WTC11 (cell line): ENCODE measurements at regions not wholly inside any gene's neighbourhood (a gene's known extent, or its start where the extent isn't known, plus 50 kb on each side); places are given as distances from the start of the nearest gene placed in this dataset.

Experiments used
- ATAC-seq: fragments of 200-7000 bp; cut with Tn5 transposase; 2 replicates; pipeline ENCODE4 v1.10.0; 2021; ENCODE audit warnings: mild to moderate bottlenecking, moderate library complexity
- CTCF ChIA-PET: fragments of 300-600 bp; sonication (Branson Sonifier 250); formaldehyde crosslinking; loops from one replicate; lab custom pipeline; 2021; ENCODE audit warnings: antibody characterized with exemption; lab: Charles Lee
- POLR2A ChIA-PET: fragments of 350-600 bp; sonication (Branson Sonifier 250); formaldehyde crosslinking; loops from one replicate; lab custom pipeline; 2021; ENCODE audit warnings: antibody characterized with exemption; lab: Charles Lee
- DNase-seq: peaks from one replicate; pipeline ENCODE4 v3.0.0; 2021; ENCODE audit warnings: low spot score
- H3K27ac Mint-ChIP-seq: 2 replicates; pipeline ENCODE4 v1.8.0; 2021; ENCODE audit warnings: mixed read lengths
- H3K27me3 Mint-ChIP-seq: 2 replicates; pipeline ENCODE4 v1.8.0; 2021; ENCODE audit warnings: low read depth, mild to moderate bottlenecking, moderate library complexity, mixed read lengths
- H3K36me3 Mint-ChIP-seq: 2 replicates; pipeline ENCODE4 v1.8.0; 2021; ENCODE audit warnings: mixed read lengths
- H3K4me1 Mint-ChIP-seq: 2 replicates; pipeline ENCODE4 v1.8.0; 2022; ENCODE audit warnings: mixed read lengths
- H3K4me3 Mint-ChIP-seq: 2 replicates; pipeline ENCODE4 v1.8.0; 2021; ENCODE audit warnings: mild to moderate bottlenecking, moderate library complexity, mixed read lengths
- H3K9me3 Mint-ChIP-seq: 2 replicates; pipeline ENCODE4 v1.8.0; 2021; ENCODE audit warnings: mixed read lengths
- CREB1 ChIP-seq: sonication (generic); formaldehyde crosslinking; IDR thresholded peaks from 2 replicates; pipeline ENCODE4 v1.8.0; 2023; ENCODE audit warnings: mild to moderate bottlenecking, missing genetic modification reagents
- CREM ChIP-seq: sonication (generic); formaldehyde crosslinking; IDR thresholded peaks from 2 replicates; pipeline ENCODE4 v1.8.1; 2022; ENCODE audit warnings: mild to moderate bottlenecking, missing genetic modification reagents, moderate library complexity
- EMX1 ChIP-seq: fragments of 250-450 bp; sonication (Bioruptor Pico); IDR thresholded peaks from 2 replicates; pipeline ENCODE4 v1.8.0; 2021; ENCODE audit warnings: mild to moderate bottlenecking
- ESRRA ChIP-seq: sonication (generic); formaldehyde crosslinking; IDR thresholded peaks from 2 replicates; pipeline ENCODE4 v1.8.1; 2022; ENCODE audit warnings: mild to moderate bottlenecking, missing genetic modification reagents, borderline replicate concordance
- FOXJ3 ChIP-seq: sonication (generic); formaldehyde crosslinking; IDR thresholded peaks from 2 replicates; pipeline ENCODE4 v1.9.0; 2021; ENCODE audit warnings: missing genetic modification reagents, mild to moderate bottlenecking, borderline replicate concordance
- FOXP1 ChIP-seq: sonication (generic); formaldehyde crosslinking; IDR thresholded peaks from 2 replicates; pipeline ENCODE4 v1.8.0; 2022; ENCODE audit warnings: missing genetic modification reagents, mild to moderate bottlenecking, moderate library complexity, borderline replicate concordance
- GRHL2 ChIP-seq: fragments of 250-450 bp; sonication (Bioruptor Pico); IDR thresholded peaks from 2 replicates; pipeline ENCODE4 v1.8.0; 2022; ENCODE audit warnings: mild to moderate bottlenecking, moderate library complexity; ENCODE audit not compliant: insufficient replicate concordance, severe bottlenecking
- IRF2 ChIP-seq: sonication (generic); formaldehyde crosslinking; IDR thresholded peaks from 2 replicates; pipeline ENCODE4 v1.8.0; 2022; ENCODE audit warnings: low read depth, missing genetic modification reagents, borderline replicate concordance
- NR1H2 ChIP-seq: sonication (generic); formaldehyde crosslinking; IDR thresholded peaks from 2 replicates; pipeline ENCODE4 v1.9.0; 2021; ENCODE audit warnings: mild to moderate bottlenecking, moderate library complexity, missing genetic modification reagents
- NR2C2 ChIP-seq: sonication (generic); formaldehyde crosslinking; IDR thresholded peaks from 2 replicates; pipeline ENCODE4 v1.8.0; 2022; ENCODE audit warnings: mild to moderate bottlenecking, missing genetic modification reagents
- PRRX2 ChIP-seq: fragments of 250-450 bp; sonication (Bioruptor Pico); IDR thresholded peaks from 2 replicates; pipeline ENCODE4 v1.8.0; 2021; ENCODE audit warnings: mild to moderate bottlenecking
- SP1 ChIP-seq: sonication (generic); formaldehyde crosslinking; conservative IDR thresholded peaks from 2 replicates; pipeline ENCODE4 v1.8.1; 2022; ENCODE audit warnings: missing genetic modification reagents
- TCF7 ChIP-seq: sonication (generic); formaldehyde crosslinking; IDR thresholded peaks from 2 replicates; pipeline ENCODE4 v1.8.0; 2022; ENCODE audit warnings: mild to moderate bottlenecking, low read depth, missing genetic modification reagents, moderate library complexity
- TEAD1 ChIP-seq: sonication (generic); formaldehyde crosslinking; IDR thresholded peaks from 2 replicates; pipeline ENCODE4 v1.8.0; 2022; ENCODE audit warnings: mild to moderate bottlenecking, missing genetic modification reagents
- TEAD4 ChIP-seq: sonication (generic); formaldehyde crosslinking; IDR thresholded peaks from 2 replicates; pipeline ENCODE4 v1.8.0; 2022; ENCODE audit warnings: mild to moderate bottlenecking, missing genetic modification reagents
- USF1 ChIP-seq: sonication (generic); formaldehyde crosslinking; IDR thresholded peaks from 2 replicates; pipeline ENCODE4 v1.8.0; 2022; ENCODE audit warnings: mild to moderate bottlenecking, missing genetic modification reagents
- ZNF263 ChIP-seq: sonication (generic); formaldehyde crosslinking; IDR thresholded peaks from 2 replicates; pipeline ENCODE4 v1.8.1; 2022; ENCODE audit warnings: low read depth, mild to moderate bottlenecking, moderate library complexity, missing genetic modification reagents
- ZSCAN18 ChIP-seq: fragments of 250-450 bp; sonication (Bioruptor Pico); IDR thresholded peaks from 2 replicates; pipeline ENCODE4 v2.1.2; 2022; ENCODE audit warnings: mild to moderate bottlenecking, moderate library complexity
- TF ChIP-seq, protein P1 (sequence below): sonication (generic); formaldehyde crosslinking; IDR thresholded peaks from 2 replicates; pipeline ENCODE4 v1.8.1; 2023; ENCODE audit warnings: mild to moderate bottlenecking, moderate library complexity, missing genetic modification reagents
- TF ChIP-seq, protein P2 (sequence below): sonication (generic); formaldehyde crosslinking; conservative IDR thresholded peaks from 2 replicates; pipeline ENCODE4 v1.8.1; 2023; ENCODE audit warnings: mild to moderate bottlenecking, low read depth, missing genetic modification reagents, moderate library complexity
- TF ChIP-seq, protein P3 (sequence below): sonication (generic); formaldehyde crosslinking; IDR thresholded peaks from 2 replicates; pipeline ENCODE4 v1.8.1; 2022; ENCODE audit warnings: mild to moderate bottlenecking, moderate library complexity, missing genetic modification reagents

- TF ChIP-seq CREM (no peak), SP1 (CRISPR knock-in tag) (no peak), TCF7 (CRISPR knock-in tag) (no peak), PRRX2 (CRISPR knock-in tag) (no peak), EMX1 (CRISPR knock-in tag) (no peak), FOXP1 (CRISPR knock-in tag) (no peak), FOXJ3 (CRISPR knock-in tag) (no peak), TEAD4 (CRISPR knock-in tag) (no peak), ZSCAN18 (CRISPR knock-in tag) (no peak), NR2C2 (no peak), ZNF263 (no peak), IRF2 (no peak), USF1 (CRISPR knock-in tag) (no peak), NR1H2 (no peak), GRHL2 (CRISPR knock-in tag) (no peak)
Measured at GRCh38 chr4:148773313-148773712, 331.1 kb upstream of the NR3C2 start (continued).

DNA sequence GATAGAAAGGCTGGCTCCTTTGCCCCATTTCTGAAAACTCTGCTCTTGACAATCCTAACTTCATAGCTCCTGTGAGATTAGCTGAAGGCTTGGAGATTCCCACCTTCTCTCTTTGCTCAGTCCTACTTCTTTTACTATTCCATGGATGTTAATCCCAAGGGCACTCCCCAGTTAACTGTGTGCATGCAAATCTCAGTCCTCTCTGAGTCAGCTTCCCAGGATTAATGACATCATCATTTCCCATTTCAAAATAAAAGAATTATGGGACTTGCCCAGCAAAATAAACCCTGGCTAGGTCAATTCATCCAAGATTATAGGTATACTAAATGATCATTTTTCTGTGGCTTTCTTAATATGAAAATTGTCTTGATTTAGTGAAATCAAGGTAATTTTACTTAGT, 328.6 kb upstream of the NR3C2 start:
- no peak for DNase-seq
- Mint-ChIP-seq H3K27me3 (no peaks in the 10 kb centered on the region), H3K4me1 (no peaks in the 10 kb centered on the region; the same call in 1 of the 2 replicates), H3K27ac (no peak overlapping the region), H3K9me3 (peaks cover 8% of the 10 kb centered on the region; the same call in 1 of the 2 replicates), H3K4me3 (no peak overlapping the region), H3K36me3 (no peaks in the 10 kb centered on the region)
- ChIA-PET POLR2A (no interaction called here), CTCF (no interaction called here)
- TF ChIP-seq, protein P1, sequence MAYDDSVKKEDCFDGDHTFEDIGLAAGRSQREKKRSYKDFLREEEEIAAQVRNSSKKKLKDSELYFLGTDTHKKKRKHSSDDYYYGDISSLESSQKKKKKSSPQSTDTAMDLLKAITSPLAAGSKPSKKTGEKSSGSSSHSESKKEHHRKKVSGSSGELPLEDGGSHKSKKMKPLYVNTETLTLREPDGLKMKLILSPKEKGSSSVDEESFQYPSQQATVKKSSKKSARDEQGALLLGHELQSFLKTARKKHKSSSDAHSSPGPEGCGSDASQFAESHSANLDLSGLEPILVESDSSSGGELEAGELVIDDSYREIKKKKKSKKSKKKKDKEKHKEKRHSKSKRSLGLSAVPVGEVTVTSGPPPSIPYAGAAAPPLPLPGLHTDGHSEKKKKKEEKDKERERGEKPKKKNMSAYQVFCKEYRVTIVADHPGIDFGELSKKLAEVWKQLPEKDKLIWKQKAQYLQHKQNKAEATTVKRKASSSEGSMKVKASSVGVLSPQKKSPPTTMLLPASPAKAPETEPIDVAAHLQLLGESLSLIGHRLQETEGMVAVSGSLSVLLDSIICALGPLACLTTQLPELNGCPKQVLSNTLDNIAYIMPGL (CRISPR knock-in tag) = no peak
- TF ChIP-seq CREB1 (no peak), TEAD1 (CRISPR knock-in tag) (no peak), ESRRA (CRISPR knock-in tag) (no peak)
- ATAC-seq = no peak

GRCh38 chr4:148770377-148770776, 328.2 kb upstream of the NR3C2 start:
- H3K4me1 Mint-ChIP-seq = no peaks in the 10 kb centered on the region; the same call in 1 of the 2 replicates
- DNase-seq = no peak
- H3K27me3 Mint-ChIP-seq = no peaks in the 10 kb centered on the region
- H3K27ac Mint-ChIP-seq = no peak overlapping the region
- no peak overlapping the region for H3K4me3 Mint-ChIP-seq
- TF ChIP-seq ZSCAN18 (CRISPR knock-in tag) = no peak
- TF ChIP-seq, protein P2, sequence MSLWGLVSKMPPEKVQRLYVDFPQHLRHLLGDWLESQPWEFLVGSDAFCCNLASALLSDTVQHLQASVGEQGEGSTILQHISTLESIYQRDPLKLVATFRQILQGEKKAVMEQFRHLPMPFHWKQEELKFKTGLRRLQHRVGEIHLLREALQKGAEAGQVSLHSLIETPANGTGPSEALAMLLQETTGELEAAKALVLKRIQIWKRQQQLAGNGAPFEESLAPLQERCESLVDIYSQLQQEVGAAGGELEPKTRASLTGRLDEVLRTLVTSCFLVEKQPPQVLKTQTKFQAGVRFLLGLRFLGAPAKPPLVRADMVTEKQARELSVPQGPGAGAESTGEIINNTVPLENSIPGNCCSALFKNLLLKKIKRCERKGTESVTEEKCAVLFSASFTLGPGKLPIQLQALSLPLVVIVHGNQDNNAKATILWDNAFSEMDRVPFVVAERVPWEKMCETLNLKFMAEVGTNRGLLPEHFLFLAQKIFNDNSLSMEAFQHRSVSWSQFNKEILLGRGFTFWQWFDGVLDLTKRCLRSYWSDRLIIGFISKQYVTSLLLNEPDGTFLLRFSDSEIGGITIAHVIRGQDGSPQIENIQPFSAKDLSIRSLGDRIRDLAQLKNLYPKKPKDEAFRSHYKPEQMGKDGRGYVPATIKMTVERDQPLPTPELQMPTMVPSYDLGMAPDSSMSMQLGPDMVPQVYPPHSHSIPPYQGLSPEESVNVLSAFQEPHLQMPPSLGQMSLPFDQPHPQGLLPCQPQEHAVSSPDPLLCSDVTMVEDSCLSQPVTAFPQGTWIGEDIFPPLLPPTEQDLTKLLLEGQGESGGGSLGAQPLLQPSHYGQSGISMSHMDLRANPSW (CRISPR knock-in tag) = no peak
- TF ChIP-seq, protein P3, sequence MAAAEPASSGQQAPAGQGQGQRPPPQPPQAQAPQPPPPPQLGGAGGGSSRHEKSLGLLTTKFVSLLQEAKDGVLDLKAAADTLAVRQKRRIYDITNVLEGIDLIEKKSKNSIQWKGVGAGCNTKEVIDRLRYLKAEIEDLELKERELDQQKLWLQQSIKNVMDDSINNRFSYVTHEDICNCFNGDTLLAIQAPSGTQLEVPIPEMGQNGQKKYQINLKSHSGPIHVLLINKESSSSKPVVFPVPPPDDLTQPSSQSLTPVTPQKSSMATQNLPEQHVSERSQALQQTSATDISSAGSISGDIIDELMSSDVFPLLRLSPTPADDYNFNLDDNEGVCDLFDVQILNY (CRISPR knock-in tag) = no peak
- ATAC-seq = no peak
- CTCF ChIA-PET = no interaction called here
- peaks cover 8% of the 10 kb centered on the region; the same call in 1 of the 2 replicates for H3K9me3 Mint-ChIP-seq
- POLR2A ChIA-PET = no interaction called here
- H3K36me3 Mint-ChIP-seq = no peaks in the 10 kb centered on the region
